HG03558 (cell line): ENCODE measurements at regions not wholly inside any gene's neighbourhood (a gene's known extent, or its start where the extent isn't known, plus 50 kb on each side); places are given as distances from the start of the nearest gene placed in this dataset.
"Not testable (repeated sequence)": the region's sequence is repeated elsewhere in the genome, so short reads cannot be mapped to it uniquely, and the experiment has no call there.

Experiments
- ATAC-seq: cut with Tn5 transposase; IDR thresholded peaks from one replicate; pipeline ENCODE4 v1.9.1; 2021; ENCODE audit warnings: moderate number of reproducible peaks; ENCODE audit not compliant: unreplicated experiment; ENCODE audit errors: extremely low read depth

DNA sequence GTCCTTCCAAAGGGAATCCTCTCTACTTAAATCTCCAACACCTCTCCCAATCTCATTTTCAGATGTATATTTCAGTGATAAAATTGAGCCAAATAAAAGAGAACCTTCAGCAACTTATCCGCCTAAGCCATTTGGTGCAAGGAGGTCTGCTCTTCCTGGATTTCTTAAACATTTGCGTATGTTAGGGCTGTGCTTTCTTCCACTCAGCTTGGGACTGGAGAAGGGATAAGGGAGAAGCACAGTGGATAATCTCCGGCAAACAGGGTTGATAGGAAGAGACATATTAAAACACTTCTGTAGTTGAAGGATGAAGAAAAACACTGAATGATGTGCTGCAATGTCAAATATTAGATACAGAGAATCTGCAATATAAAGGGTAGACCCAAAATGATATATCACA, 796.2 kb downstream of the KCNJ3 start:
- ATAC-seq, result no peak

DNA sequence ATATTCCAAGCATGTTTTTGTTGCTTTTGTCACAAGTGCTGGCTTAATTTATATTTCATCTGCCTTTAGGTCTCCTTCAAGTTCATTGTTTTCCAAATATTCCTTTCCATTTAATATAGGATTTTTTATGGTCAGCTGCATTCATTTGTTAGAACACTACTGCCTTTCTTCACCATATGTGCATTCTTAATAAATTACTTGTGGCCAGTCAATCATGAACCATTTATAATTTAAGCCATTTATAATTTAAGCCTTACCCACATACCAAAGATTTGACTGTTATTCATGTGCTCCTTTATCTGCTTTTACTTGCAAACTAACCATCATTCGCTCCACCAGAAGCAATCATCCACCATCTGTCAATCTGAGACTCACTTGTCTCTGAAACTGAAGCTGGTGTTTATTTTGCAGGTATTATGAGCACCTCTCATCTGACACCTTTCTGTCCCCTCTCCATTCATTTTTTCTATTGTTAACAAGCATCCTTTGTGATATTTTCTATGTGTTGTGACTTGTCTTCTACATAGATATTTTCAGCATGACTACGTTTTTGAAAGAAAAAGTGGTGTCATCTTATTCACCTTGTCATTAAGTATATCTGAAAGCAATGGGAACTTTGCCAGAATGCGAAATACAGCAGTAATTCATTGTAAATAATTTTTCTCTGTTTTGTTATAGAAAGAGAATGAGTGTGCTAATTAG, 786.8 kb downstream of the KCNJ3 start:
- no peak for ATAC-seq

DNA sequence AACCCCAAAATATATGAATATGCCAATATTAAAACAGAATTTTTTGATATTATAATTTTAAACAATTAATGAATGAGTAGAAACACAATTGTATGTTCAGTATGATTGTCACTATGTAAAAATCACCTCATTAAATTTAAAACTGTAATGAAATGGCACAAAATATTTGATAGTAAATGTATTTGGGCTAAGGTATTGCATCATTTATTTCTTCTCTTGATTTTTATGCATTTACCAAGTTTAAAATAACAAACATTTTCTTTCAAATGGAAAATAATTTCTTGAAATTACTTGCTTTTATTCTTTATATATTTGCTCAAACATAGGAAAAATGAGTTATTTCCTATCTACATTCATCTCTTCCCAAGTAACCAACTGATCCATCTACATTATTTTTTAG, 782.6 kb downstream of the KCNJ3 start:
- ATAC-seq, result no peak

DNA sequence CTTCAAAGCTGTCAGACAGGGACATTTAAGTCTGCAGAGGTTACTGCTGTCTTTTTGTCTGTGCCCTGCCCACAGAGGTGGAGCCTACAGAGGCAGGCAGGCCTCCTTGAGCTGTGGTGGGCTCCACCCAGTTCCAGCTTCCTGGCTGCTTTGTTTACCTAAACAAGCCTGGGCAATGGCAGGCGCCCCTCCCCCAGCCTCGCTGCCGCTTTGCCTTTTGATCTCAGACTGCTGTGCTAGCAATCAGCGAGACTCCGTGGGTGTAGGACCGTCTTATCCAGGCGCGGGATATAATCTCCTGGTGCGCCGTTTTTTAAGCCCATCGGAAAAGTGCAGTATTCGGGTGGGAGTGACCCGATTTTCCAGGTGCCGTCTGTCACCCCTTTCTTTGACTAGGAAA, 773.5 kb downstream of the KCNJ3 start:
- ATAC-seq, result not testable (repeated sequence)

DNA sequence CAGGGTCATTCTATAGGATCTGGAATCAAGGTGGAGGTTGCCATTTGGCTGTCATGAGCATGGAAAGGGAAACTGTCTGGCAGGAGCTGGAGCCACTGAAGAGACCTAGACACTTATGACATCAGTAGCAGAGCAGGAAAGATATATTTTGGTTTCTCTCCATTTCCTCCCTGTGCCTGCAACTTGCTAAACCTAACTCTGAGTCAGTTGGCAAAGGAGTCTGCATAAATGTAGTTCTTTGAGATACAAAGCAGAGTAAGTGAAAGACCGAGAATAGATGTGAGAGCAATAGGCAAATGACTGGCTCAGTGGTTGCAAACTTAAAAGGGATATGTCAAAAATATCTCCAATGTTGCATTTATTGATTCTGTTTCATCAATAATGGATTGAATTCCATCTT, 757.7 kb downstream of the KCNJ3 start:
- no peak for ATAC-seq

DNA sequence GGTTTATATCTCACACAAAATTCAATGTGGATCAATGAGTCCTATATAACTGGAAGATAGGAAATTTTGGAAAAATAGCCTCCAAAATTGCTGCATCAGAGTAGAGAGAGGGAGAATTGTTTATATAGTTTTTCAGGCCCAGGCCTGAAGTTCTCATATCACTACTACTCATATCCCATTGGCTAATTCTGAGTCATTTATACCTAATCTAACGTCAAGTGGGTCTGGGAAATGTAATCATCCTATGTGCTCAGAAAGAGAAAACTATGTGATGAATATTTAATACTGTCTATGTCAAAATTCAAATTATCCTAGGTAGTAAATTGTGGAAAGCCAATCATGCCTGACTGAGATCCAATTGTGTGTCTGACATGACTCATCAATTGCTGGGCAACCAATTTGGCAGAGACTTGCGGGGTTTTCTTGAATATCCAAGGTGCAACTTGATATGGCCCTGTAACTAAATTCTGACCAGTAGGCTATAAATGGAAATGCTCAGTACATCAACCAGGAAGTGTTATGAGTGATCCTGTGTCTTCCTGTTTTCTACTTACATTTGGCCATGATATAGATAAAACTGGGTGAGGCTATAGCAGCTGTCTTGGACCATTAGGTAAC, 744.4 kb downstream of the KCNJ3 start:
- ATAC-seq, result no peak

DNA sequence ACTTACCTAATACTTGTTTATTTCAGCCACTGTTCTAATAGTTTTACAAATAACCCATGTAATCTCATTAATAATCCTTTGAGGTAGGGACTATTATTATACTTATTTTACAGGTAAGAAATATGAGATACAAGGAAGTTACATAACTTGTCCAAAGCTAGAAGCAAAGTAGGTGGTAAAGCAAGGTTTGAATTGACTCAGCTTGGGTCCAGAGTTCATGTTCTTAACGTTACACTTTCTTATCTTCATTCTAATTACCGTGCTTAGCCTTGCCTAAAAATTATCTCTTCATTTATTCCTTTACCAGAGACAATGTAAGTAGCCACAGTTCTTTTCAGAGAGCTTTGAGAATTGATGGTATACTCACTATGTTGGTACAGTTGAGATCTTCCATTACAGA, 743.6 kb downstream of the KCNJ3 start:
- no peak for ATAC-seq

DNA sequence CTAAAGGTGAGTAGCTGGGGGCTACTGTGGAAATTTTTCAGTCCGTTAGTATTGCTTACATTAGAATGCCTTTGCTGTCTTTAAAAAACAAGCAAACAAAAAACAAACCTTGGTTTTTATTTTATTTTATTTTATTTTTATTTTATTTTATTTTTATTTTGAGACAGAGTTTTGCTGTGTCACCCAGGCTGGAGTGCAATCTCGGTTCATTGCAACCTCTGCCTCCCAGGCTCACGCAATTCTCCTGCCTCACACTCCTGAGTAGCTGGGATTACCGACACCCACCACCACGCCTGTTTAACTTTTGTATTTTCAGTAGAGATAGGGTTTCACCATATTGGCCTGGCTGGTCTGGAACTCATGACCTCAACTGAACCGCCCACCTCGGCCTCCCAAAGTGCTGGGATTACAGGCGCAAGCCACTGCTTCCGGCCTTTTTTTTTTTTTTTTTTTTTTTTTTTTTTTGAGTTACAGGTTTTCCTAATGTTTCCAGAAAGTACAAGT, 732.6 kb downstream of the KCNJ3 start:
- no peak for ATAC-seq

DNA sequence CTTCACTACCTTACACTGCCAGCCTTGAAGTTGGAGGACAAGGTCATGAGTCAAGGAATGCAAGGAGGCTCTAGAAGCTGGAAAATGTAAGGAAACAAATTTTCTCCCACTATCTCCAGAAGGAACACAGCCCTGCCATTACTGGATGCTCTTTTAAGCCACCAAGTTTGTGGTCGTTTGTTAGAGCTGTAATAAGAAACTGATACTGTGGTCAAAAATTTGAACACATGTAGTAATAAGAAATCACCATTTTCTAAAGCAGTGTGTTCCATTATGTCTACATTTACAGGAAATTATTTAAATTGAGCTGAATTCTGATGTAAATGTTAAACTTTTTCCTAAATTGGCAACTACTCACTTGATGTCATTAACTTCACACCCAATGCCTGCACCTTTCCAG, 729.0 kb downstream of the KCNJ3 start:
- no peak for ATAC-seq

DNA sequence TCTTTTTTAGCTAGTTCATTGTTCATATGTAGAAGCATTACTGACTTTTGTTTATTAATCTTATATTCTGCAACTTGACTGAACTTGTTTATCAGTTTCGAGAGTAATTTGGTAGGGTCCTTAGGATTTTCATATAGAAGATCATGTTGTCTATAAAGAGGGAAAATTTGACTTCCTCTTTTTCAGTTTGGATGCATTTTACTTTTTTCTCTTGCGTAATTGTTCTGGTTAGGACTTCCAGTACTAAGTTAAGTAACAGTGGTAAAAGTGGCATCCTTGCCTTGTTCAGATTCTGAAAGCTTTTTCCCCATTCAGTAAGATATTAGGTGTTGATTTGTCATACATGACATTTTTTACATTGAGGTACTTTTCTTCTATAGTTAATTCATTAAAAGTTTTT, 726.0 kb downstream of the KCNJ3 start:
- ATAC-seq, result no peak

DNA sequence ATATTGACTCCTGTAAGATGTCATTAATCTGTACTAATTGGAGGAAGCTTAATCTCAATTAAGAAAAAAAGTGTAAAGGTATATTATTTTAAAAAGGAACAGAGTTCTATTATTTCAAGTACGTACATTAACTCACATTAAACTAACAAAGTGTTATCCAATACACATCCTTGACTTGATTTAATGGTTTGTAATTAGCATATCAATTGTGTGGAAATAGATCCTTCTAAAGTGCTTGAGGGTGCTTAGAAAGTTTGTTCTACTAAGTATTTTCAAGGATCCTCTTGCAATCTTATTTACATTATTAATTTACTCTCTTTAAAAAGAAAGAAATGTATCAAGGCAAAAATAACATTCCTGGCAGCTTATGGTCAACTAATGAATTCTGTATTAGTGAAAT, 720.3 kb downstream of the KCNJ3 start:
- no peak for ATAC-seq

DNA sequence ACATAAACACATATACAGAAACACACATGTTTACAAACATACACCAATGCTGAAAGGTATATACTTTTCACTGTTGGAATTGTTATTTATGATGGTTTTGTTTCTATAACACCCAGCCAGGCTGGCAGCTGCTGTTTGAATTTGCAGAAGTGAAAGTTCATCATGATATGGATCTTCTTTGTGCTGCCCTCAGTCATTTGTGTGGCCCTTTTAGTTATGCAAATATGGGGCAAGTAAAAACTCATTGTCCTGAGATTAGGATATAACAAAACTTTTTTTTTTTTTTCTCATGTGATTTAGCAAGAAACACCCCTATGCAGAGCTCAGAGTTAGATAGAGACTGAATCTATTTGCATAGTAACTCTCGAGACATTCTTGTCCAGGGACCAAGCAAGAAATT, 714.1 kb downstream of the KCNJ3 start:
- peak; percentile 88 for ATAC-seq

DNA sequence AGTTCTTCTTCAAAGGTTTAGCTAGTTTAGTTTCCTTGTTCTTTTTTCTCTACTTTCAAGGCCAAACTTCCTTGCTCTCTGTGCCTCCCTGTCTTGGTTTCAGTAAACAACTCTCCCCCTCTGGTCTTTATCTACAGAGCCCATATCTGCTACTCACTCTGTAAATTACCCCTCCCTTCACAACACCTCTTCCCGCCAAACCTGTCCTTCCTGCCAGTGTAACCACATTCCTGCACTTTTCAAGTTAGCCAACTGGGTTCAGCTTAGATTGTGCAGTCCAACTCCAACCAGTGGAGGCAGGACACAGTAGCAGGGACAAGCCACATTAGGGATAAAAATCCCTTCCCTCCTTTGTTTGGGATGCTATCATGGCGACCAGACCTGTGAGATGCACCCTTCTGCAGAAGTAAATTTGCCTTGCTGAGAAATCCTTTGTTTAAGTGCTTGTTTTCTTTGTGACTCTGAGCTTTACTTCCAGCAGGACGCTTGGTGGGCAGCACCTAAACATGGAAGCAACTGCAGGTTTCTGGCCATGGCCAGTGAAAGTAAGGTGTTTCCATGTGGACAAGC, 706.0 kb downstream of the KCNJ3 start:
- ATAC-seq, result no peak

DNA sequence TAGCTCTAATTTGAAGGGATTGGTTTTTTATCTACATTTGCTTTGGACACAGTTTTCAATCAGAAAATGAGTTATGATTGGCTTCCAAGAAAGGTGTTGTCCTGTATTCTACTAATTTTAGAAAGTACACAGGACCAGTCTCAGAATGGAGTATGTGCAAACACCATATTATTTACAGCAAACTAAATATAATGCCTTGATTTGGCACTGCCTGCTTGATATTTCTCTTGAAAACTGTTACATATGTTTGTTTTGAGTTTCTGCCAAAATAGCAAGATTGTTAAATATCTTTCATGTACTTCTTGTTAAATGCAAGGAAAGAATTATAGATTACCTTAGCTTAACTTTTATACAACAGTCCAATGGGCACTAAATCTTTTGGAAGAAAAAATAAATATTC, 694.9 kb downstream of the KCNJ3 start:
- no peak for ATAC-seq

DNA sequence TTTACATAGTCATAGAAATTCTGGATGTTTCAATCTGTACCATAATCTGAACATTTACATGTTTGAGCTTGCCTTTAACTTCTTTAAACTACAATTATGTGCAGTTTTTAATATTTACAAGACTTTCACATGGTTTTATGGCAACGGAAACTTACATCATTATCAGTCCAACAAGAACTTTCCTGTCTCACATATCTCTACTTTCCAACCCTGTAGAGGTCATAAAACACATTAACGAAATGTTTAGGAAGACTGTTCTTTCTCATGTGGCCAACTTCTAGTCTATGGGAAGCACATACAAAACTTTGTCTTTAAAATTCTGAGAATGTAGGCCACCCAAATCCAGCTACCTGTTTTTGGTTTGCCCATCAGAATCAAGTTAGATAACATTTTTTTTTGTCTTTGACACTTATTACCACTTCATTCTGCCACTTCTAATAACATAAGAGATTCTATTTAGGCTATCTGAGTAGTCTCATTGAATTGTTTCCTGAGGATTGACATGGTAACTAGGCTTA, 693.2 kb downstream of the KCNJ3 start:
- ATAC-seq, result no peak

DNA sequence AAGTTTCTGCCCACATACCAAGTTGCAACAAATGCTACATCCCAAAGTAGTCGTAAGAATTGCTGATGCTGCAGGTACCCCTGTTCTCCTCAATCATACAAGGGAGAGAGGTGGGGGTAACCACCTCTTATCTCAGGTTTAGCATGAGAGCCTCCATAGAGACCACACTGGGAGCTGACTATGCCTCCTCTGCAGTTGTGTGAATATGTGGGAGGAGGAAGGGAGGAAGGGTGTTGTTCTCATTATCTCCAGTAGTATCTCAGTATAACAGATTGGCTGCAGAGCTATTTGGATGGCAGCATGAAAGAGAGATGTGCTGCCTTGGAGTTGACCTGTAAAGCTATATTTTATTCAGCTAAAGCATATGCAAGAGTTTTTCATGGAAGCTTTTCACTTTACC, 690.7 kb downstream of the KCNJ3 start:
- no peak for ATAC-seq

DNA sequence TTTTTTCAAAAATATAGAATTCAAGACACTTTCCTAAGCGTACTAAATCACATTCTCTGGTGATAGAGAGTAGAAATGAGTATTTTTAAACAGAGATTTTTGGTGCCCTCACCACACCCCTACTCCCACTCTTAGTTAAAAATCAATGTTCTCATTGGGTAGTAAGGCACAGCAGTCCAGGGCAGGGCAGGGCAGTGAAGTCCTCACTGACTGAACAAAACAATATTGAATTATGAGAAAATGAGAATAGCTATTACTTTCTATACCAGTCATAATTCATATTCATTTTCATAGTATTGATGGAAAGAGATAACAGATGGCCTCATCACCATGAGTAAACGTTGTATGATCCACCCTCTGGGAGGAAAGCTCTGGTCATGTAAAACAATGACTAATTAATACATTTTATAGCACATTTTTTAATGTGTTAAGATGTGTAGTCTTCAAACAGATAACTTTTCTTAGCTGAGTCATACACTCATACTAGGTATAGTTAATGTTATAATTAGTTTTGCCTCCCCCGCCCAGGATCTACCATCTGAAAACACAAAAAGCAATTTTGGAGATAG, 686.1 kb downstream of the KCNJ3 start:
- ATAC-seq, result no peak

DNA sequence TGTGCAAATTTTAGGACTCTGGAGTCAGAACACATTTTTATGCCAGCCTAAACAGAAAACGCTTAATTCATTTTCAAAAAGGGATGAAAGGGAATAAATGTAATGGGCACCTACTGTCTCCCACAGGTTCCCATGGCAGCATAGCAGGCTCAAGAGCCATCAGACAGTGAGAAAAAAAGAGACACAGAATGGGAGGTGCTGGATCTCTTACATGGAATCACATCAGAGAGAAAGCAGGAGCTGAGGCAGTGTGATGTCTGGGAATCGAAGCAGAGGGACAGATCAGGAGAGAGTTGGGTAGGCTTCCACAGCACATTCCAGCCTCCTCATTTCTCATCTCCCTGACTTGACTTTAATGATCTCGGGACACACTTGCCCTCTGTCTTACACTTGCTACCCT, 684.3 kb downstream of the KCNJ3 start:
- no peak for ATAC-seq

DNA sequence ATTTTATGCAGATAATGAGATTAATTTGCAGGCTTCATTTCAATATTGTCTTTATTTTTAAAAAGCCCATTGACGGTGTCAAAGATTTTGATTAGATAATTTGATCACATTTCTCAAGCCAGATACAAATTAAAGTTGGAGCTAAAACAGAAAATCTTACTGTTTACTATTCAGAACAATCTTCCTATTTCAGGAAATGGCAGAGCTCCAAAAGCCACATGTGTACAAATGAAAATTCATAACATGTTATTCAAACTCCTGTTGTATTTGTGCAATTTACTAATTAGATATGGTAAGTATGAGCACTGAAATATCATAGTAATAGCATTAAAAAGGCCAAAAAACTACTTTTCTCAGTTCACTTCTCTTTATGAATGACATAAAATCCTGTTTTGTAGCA, 682.9 kb downstream of the KCNJ3 start:
- ATAC-seq, result no peak

DNA sequence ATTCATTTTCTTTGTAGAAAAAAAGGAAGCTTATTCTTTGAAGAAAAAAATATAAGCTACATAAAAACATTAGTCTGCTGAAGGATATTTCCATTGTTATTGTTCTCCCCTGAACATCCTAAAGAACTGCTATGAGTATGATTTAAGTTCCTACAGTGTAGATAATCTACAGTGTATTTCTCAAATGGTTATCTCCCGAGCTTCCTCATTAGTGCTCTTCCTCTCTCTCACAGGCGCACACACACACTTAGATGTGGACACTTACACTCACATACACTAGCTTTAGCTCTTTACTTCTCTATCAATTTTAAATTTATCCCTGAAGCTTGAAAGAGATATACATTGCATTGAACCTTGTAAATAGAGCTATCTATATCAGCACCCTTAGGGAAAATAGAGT, 681.0 kb downstream of the KCNJ3 start:
- ATAC-seq, result no peak

DNA sequence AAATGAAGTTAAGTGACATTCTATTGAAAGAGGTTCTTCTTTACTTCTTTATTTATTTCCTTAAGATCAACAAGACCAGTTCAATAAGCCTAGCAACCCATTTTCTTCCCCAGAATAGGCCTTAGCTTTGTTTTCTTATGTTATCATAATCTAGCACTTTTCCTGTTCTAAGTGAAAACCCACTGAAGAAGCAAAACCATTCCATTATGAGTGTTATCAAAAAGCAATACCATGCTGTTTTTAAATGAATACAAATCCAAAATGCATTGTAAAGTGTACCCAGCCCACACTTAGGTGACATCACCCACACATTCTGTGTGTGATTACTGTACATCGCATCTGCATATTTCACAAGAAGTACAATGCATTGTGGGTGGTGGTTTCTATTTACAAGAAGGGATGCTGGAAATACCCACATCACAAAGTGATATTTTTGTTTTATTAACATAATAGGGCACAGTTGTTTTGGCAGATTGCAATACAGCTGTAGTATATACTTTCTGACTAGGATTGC, 679.5 kb downstream of the KCNJ3 start:
- ATAC-seq, result no peak
